MG63 (cell line): ENCODE measurements at regions not wholly inside any gene's neighbourhood (a gene's known extent, or its start where the extent isn't known, plus 50 kb on each side); places are given as distances from the start of the nearest gene placed in this dataset.
"Not testable (repeated sequence)": the region's sequence is repeated elsewhere in the genome, so short reads cannot be mapped to it uniquely, and the experiment has no call there.

Source experiments
- DNase-seq: peaks from one replicate; pipeline ENCODE4 v3.0.0-alpha.2; 2020
- H3K27me3 ChIP-seq: fragments of 250-450 bp; sonication (Bioruptor Pico); 2 replicates; pipeline ENCODE4 v1.5.1; 2020; ENCODE audit warnings: mild to moderate bottlenecking, moderate library complexity
- H3K36me3 ChIP-seq: fragments of 250-450 bp; sonication (Bioruptor Pico); 2 replicates; pipeline ENCODE4 v1.5.1; 2020; ENCODE audit warnings: mild to moderate bottlenecking, moderate library complexity
- H3K4me3 ChIP-seq: fragments of 250-450 bp; sonication (Bioruptor Pico); 2 replicates; pipeline ENCODE4 v1.5.1; 2020; ENCODE audit warnings: mild to moderate bottlenecking, moderate library complexity
- H3K9me3 ChIP-seq: fragments of 250-450 bp; sonication (Bioruptor Pico); 2 replicates; pipeline ENCODE4 v1.5.1; 2020; ENCODE audit warnings: mild to moderate bottlenecking, moderate library complexity

GRCh38 chr16:21542491-21543124 is 56.8 kb upstream of the METTL9 start:
- H3K9me3 ChIP-seq, H3K27me3 ChIP-seq, H3K4me3 ChIP-seq, H3K36me3 ChIP-seq, DNase-seq: not testable (repeated sequence)

DNA sequence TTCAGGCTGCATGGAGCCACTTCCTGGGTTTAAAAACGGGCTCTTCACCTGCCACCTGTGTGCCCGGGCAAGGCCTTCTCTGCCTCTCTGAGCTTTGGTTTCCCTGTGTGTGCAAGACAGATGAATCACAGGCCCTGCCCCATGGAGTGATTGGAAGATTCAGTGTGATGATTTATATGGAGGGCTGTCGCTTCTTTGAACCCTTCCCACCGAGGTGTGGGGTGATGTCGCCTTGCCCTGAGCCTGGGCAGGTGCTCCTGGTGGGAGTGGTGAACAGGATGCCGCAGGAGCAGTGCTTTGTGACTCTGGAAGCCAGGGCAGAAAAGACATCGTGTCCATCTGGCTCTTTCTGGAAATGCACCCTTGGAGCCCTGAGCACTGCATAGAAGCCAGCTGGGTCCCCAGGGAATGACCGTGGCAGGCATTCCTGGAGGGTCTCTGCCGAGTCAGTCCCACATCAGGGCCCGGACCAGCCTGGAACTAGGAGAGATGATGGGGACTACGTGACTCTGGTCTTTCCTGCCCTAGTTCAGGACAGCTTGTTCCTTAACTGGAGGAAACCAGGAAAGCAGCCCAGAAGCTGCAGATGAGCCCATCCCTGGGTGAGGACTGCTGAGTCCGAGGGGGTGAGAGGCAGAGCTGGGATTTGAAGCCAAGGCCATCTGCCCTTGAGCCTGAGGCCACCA is 56.1 kb upstream of the METTL9 start:
- not testable (repeated sequence) for H3K9me3 ChIP-seq, H3K4me3 ChIP-seq, H3K27me3 ChIP-seq, DNase-seq, H3K36me3 ChIP-seq

- H3K9me3 ChIP-seq, H3K27me3 ChIP-seq, DNase-seq, H3K4me3 ChIP-seq, H3K36me3 ChIP-seq: not testable (repeated sequence)
Observed at GRCh38 chr16:21545664-21546326, 53.6 kb upstream of the METTL9 start.

DNA sequence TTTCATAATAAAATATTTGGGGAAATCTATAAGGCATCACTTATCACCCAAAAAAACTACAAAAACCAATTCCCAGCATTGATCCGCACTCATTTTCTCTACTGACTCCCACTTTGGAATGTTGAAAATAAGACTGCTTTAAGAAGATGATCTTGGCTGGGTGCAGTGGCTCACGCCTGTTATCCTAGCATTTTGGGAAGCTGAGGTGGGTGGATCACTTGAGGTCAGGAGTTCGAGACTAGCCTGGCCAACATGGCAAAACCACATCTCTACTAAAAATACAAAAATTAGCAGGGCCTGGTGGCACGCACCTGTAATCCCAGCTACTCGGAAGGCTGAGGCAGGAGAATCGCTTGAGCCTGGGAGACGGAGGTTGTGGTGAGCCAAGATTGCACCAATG is 50.0 kb upstream of the METTL9 start:
- not testable (repeated sequence) for DNase-seq, H3K36me3 ChIP-seq, H3K27me3 ChIP-seq, H3K9me3 ChIP-seq, H3K4me3 ChIP-seq
